ENCODE measurements at regions not wholly inside any gene's neighbourhood (a gene's known extent, or its start where the extent isn't known, plus 50 kb on each side); places are given as distances from the start of the nearest gene placed in this dataset.

- Histone ChIP-seq H3K27me3 (no peaks in the 10 kb centered on the region), H3K27ac (no peak overlapping the region), H3K36me3 (no peaks in the 10 kb centered on the region), H3K4me3 (no peak overlapping the region), H3K4me1 (no peaks in the 10 kb centered on the region), H3K9me3 (no peaks in the 10 kb centered on the region)
- TF ChIP-seq POLR2A (IDR thresholded peaks at IDR 0.05) (no peak), CTCF (IDR thresholded peaks at IDR 0.05 in 4 of 5, conservative IDR thresholded peaks at IDR 0.05 in 1 of 5) (no peak)
- in situ Hi-C loops (cut with MboI; ENCODE audit: low sequenced_read_pairs in 4 of 4) (no loop called here), intact Hi-C loops (cut with DNase I; ENCODE audit: low total_unique reads) (no loop called here)
- DNase-seq (no peak), ATAC-seq (no peak)
Measured at GRCh38 chr2:188158337-188159100, 133.2 kb upstream of the GULP1 start.

GRCh38 chr2:188159484-188159883 is 132.2 kb upstream of the GULP1 start:
- TF ChIP-seq CTCF (IDR thresholded peaks at IDR 0.05 in 4 of 5, conservative IDR thresholded peaks at IDR 0.05 in 1 of 5) (no peak), POLR2A (IDR thresholded peaks at IDR 0.05) (no peak)

GRCh38 chr2:188170356-188170755 is 121.3 kb upstream of the GULP1 start:
- in situ Hi-C loops (cut with MboI; ENCODE audit: low sequenced_read_pairs in 4 of 4) (no loop called here), intact Hi-C loops (cut with DNase I; ENCODE audit: low total_unique reads) (no loop called here)
- no peak for ATAC-seq
- Histone ChIP-seq H3K36me3 (no peaks in the 10 kb centered on the region), H3K9me3 (no peaks in the 10 kb centered on the region), H3K4me3 (no peak overlapping the region), H3K4me1 (no peaks in the 10 kb centered on the region), H3K27ac (no peak overlapping the region), H3K27me3 (no peaks in the 10 kb centered on the region)
- TF ChIP-seq CTCF (IDR thresholded peaks at IDR 0.05 in 4 of 5, conservative IDR thresholded peaks at IDR 0.05 in 1 of 5) = no peak
- no peak for TF ChIP-seq POLR2A (IDR thresholded peaks at IDR 0.05)
- no peak for DNase-seq

More at GRCh38 chr2:188159484-188159883, 132.2 kb upstream of the GULP1 start:
- Histone ChIP-seq H3K4me3 (no peak overlapping the region), H3K27me3 (no peaks in the 10 kb centered on the region), H3K9me3 (no peaks in the 10 kb centered on the region), H3K36me3 (no peaks in the 10 kb centered on the region), H3K27ac (no peak overlapping the region), H3K4me1 (no peaks in the 10 kb centered on the region)
- DNase-seq = no peak
- in situ Hi-C loops (cut with MboI; ENCODE audit: low sequenced_read_pairs in 4 of 4) (no loop called here), intact Hi-C loops (cut with DNase I; ENCODE audit: low total_unique reads) (no loop called here)
- no peak for ATAC-seq

- ATAC-seq = no peak
- no peak for TF ChIP-seq CTCF (IDR thresholded peaks at IDR 0.05 in 4 of 5, conservative IDR thresholded peaks at IDR 0.05 in 1 of 5)
- TF ChIP-seq POLR2A (IDR thresholded peaks at IDR 0.05) = no peak
Measured at GRCh38 chr2:188176620-188177019, 115.1 kb upstream of the GULP1 start.

More at GRCh38 chr2:188176620-188177019, 115.1 kb upstream of the GULP1 start:
- H3K27ac ChIP-seq = no peak overlapping the region
- H3K36me3 ChIP-seq = no peaks in the 10 kb centered on the region
- no peaks in the 10 kb centered on the region for H3K4me1 ChIP-seq
- no peak overlapping the region for H3K4me3 ChIP-seq
- no peak for DNase-seq
- no peaks in the 10 kb centered on the region for H3K27me3 ChIP-seq
- intact Hi-C loops (cut with DNase I; ENCODE audit: low total_unique reads) = no loop called here
- in situ Hi-C loops (cut with MboI; ENCODE audit: low sequenced_read_pairs in 4 of 4) = no loop called here
- no peaks in the 10 kb centered on the region for H3K9me3 ChIP-seq

Measured in gastrocnemius medialis (tissue), 4 donors.